PC-9 (cell line): ENCODE measurements at regions not wholly inside any gene's neighbourhood (a gene's known extent, or its start where the extent isn't known, plus 50 kb on each side); places are given as distances from the start of the nearest gene placed in this dataset.

Experiments used
- BruUV-seq: library from RNA; stranded (reverse); fragments of 400-500 nt; replicated peaks from 2 replicates; lab custom pipeline; 2021; lab: Mats Ljungman, UMichigan
- CTCF ChIA-PET: fragments of 300-600 bp; sonication (Branson Sonifier 250); formaldehyde crosslinking; loops from one replicate; lab custom pipeline; 2022; ENCODE audit warnings: antibody characterized with exemption; lab: Charles Lee
- POLR2A ChIA-PET: fragments of 300-600 bp; sonication (Branson Sonifier 250); formaldehyde crosslinking; loops from one replicate; lab custom pipeline; 2022; ENCODE audit warnings: antibody characterized with exemption; ENCODE audit not compliant: unreplicated experiment; lab: Charles Lee
- DNase-seq, 2 experiments: peaks; one replicate each; pipeline versions ENCODE4 v3.0.0 to v3.0.0-alpha.2; 2015 to 2022; ENCODE audit warnings: mixed read lengths in 1 of 2
- H2AFZ ChIP-seq: fragments of 200-600 bp; sonication (generic); 2 replicates; pipeline ENCODE4 v1.8.1; 2017; ENCODE audit warnings: antibody characterized with exemption
- H3F3A ChIP-seq: fragments of 200-600 bp; sonication (generic); 2 replicates; pipeline ENCODE4 v1.8.1; 2017; ENCODE audit warnings: antibody characterized with exemption, mild to moderate bottlenecking, low read depth; ENCODE audit not compliant: insufficient read depth
- H3K27ac ChIP-seq: fragments of 200-600 bp; sonication (generic); 2 replicates; pipeline ENCODE4 v1.6.1; 2016; ENCODE audit warnings: mixed run types
- H3K27me3 ChIP-seq: fragments of 200-600 bp; sonication (generic); 2 replicates; pipeline ENCODE4 v1.6.1; 2016; ENCODE audit warnings: low read depth, mixed run types; ENCODE audit not compliant: insufficient read depth
- H3K36me3 ChIP-seq: fragments of 200-600 bp; sonication (generic); 2 replicates; pipeline ENCODE4 v1.6.1; 2016; ENCODE audit warnings: low read depth, mixed run types
- H3K4me1 ChIP-seq: fragments of 200-600 bp; sonication (generic); replicated peaks from 2 replicates; pipeline ENCODE4 v1.6.1; 2016; ENCODE audit warnings: mixed run types; ENCODE audit not compliant: insufficient read depth
- H3K4me2 ChIP-seq: fragments of 200-600 bp; sonication (generic); 2 replicates; pipeline ENCODE4 v1.6.1; 2017; ENCODE audit warnings: mixed run types
- H3K4me3 ChIP-seq: fragments of 200-600 bp; sonication (generic); 2 replicates; pipeline ENCODE4 v1.6.1; 2016; ENCODE audit warnings: mixed run types
- H3K79me2 ChIP-seq: fragments of 200-600 bp; sonication (generic); 2 replicates; pipeline ENCODE4 v1.6.1; 2017; ENCODE audit warnings: low read depth, mixed run types
- H3K9me2 ChIP-seq: fragments of 200-600 bp; sonication (generic); 2 replicates; pipeline ENCODE4 v1.8.1; 2017; ENCODE audit warnings: mild to moderate bottlenecking; ENCODE audit not compliant: insufficient read depth
- H3K9me3 ChIP-seq: fragments of 200-600 bp; sonication (generic); 2 replicates; pipeline ENCODE4 v1.8.1; 2016; ENCODE audit warnings: low read depth; ENCODE audit not compliant: insufficient read depth
- H4K20me1 ChIP-seq: fragments of 200-600 bp; sonication (generic); 2 replicates; pipeline ENCODE4 v1.8.1; 2017; ENCODE audit not compliant: insufficient read depth
- EZH2 ChIP-seq: fragments of 200-600 bp; sonication (generic); IDR thresholded peaks from 2 replicates; pipeline ENCODE4 v1.8.0; 2017; ENCODE audit warnings: antibody characterized with exemption, low read depth
- intact Hi-C: fragments of 100-400 bp; cut with micrococcal nuclease; formaldehyde crosslinking; loops from one replicate; pipeline ENCODE4 v1.10.0; 2022; ENCODE audit not compliant: unreplicated experiment
- TF ChIP-seq, protein P1 (sequence below): fragments of 200-600 bp; sonication (generic); conservative IDR thresholded peaks from 2 replicates; pipeline ENCODE4 v1.6.1; 2017; ENCODE audit warnings: mixed run types, antibody characterized with exemption, mild to moderate bottlenecking, moderate library complexity

DNA sequence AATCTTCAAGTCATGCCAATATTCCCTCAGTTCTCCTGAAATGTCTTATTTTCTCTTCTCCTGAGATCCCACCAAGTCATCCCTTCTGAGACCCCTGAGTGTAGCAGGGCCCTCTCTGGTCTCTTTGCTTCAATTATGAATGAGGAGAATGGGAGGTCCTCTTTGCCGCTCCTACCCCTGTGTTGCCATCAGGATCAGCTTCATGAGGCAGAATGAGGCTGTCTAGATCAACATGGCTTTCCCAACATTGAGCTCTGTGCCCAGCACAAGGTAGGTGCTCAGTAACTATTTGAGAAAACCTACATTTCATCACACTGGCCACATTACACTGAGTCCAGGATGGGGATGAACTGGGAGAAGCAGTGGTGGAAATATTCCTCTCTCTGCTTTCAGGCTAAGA, 107.2 kb downstream of the ZNF280B start:
- peaks cover 6% of the 10 kb centered on the region; the same call in 1 of the 2 replicates for H3K27me3 ChIP-seq
- peaks cover 6% of the 10 kb centered on the region; the same call in 1 of the 2 replicates for H3F3A ChIP-seq
- peaks cover 9% of the 10 kb centered on the region for H3K4me1 ChIP-seq
- no peak for DNase-seq
- no peak overlapping the region for H3K4me3 ChIP-seq
- H2AFZ ChIP-seq = no peak overlapping the region
- no peaks in the 10 kb centered on the region for H3K9me3 ChIP-seq
- no peaks in the 10 kb centered on the region for H3K9me2 ChIP-seq
- intact Hi-C loops = no loop called here
- CTCF ChIA-PET = no interaction called here
- TF ChIP-seq, protein P1, sequence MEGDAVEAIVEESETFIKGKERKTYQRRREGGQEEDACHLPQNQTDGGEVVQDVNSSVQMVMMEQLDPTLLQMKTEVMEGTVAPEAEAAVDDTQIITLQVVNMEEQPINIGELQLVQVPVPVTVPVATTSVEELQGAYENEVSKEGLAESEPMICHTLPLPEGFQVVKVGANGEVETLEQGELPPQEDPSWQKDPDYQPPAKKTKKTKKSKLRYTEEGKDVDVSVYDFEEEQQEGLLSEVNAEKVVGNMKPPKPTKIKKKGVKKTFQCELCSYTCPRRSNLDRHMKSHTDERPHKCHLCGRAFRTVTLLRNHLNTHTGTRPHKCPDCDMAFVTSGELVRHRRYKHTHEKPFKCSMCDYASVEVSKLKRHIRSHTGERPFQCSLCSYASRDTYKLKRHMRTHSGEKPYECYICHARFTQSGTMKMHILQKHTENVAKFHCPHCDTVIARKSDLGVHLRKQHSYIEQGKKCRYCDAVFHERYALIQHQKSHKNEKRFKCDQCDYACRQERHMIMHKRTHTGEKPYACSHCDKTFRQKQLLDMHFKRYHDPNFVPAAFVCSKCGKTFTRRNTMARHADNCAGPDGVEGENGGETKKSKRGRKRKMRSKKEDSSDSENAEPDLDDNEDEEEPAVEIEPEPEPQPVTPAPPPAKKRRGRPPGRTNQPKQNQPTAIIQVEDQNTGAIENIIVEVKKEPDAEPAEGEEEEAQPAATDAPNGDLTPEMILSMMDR = no peak
- no peak for TF ChIP-seq EZH2
- H3K27ac ChIP-seq = no peak overlapping the region
- no TSS peak for BruUV-seq
- H3K36me3 ChIP-seq = no peaks in the 10 kb centered on the region
- no peak overlapping the region for H3K4me2 ChIP-seq
- no peaks in the 10 kb centered on the region for H4K20me1 ChIP-seq
- POLR2A ChIA-PET = no interaction called here
- no peaks in the 10 kb centered on the region for H3K79me2 ChIP-seq

DNA sequence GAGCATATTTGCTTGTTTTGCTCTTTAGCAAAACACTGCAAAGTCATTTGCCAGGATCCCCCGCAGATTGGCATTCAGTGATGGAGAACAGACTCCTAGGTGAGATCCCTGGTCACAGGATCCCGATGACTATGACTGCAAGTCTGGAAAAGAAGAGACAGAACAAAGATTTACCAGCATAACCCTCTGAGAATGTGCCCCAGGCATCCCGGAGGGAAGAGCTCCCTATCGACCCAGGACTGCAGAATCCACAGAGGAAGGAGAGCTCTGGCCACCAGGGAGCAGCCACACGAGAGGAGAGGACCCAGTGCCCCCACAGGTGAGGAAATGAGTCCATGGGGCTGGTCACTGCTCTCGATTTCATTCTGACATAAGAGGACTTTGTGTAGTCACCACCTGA, 105.2 kb downstream of the ZNF280B start:
- Histone ChIP-seq H3K36me3 (no peaks in the 10 kb centered on the region), H3K4me2 (no peak overlapping the region), H3K9me2 (no peaks in the 10 kb centered on the region), H3F3A (no peaks in the 10 kb centered on the region), H3K27me3 (peaks cover 12% of the 10 kb centered on the region), H2AFZ (no peak overlapping the region), H3K27ac (no peak overlapping the region), H3K4me3 (no peak overlapping the region), H3K4me1 (no peaks in the 10 kb centered on the region), H4K20me1 (no peaks in the 10 kb centered on the region), H3K79me2 (no peaks in the 10 kb centered on the region), H3K9me3 (no peaks in the 10 kb centered on the region)
- no TSS peak for BruUV-seq
- intact Hi-C loops = no loop called here
- ChIA-PET POLR2A (no interaction called here), CTCF (no interaction called here)
- TF ChIP-seq, protein P1 = no peak
- TF ChIP-seq EZH2 = no peak
- DNase-seq = no peak

DNA sequence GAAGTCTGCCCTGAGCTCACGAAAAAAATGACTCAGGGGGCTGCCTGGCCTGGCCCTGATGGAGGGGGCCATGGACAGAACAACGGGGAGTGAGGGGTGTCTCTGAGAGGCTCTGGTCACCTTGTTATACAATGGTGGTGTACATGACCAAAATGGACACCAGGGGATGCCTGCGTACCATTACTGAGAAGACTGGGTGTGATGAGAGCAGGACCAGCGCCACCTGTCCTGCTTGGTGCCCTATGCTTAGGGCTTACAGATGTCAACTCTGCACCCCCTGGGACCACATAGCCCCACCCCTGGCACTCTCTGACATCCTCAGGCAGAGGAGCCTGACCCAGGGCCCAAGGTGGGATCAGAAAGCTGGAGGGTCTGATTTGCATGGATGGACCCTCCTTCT, 104.8 kb downstream of the ZNF280B start:
- Histone ChIP-seq H3K4me2 (no peak overlapping the region), H3K79me2 (no peaks in the 10 kb centered on the region), H3K9me3 (no peaks in the 10 kb centered on the region), H3K27me3 (peaks cover 17% of the 10 kb centered on the region), H3K9me2 (no peaks in the 10 kb centered on the region), H3F3A (no peaks in the 10 kb centered on the region), H3K27ac (no peak overlapping the region), H3K4me3 (no peak overlapping the region), H3K4me1 (no peaks in the 10 kb centered on the region), H3K36me3 (no peaks in the 10 kb centered on the region), H2AFZ (no peak overlapping the region), H4K20me1 (no peaks in the 10 kb centered on the region)
- POLR2A ChIA-PET = interaction anchor here (0.6 kb wide), 1 partner anchor 81 kb away, joined by 3 read pairs; no protein-coding TSS in a partner anchor
- CTCF ChIA-PET = no interaction called here
- intact Hi-C loops = no loop called here
- BruUV-seq = no TSS peak
- DNase-seq = no peak
- TF ChIP-seq, protein P1 = no peak
- no peak for TF ChIP-seq EZH2
